ENCODE measurements at regions not wholly inside any gene's neighbourhood (a gene's known extent, or its start where the extent isn't known, plus 50 kb on each side); places are given as distances from the start of the nearest gene placed in this dataset.
"Not testable (repeated sequence)": the region's sequence is repeated elsewhere in the genome, so short reads cannot be mapped to it uniquely, and the experiment has no call there.

DNA sequence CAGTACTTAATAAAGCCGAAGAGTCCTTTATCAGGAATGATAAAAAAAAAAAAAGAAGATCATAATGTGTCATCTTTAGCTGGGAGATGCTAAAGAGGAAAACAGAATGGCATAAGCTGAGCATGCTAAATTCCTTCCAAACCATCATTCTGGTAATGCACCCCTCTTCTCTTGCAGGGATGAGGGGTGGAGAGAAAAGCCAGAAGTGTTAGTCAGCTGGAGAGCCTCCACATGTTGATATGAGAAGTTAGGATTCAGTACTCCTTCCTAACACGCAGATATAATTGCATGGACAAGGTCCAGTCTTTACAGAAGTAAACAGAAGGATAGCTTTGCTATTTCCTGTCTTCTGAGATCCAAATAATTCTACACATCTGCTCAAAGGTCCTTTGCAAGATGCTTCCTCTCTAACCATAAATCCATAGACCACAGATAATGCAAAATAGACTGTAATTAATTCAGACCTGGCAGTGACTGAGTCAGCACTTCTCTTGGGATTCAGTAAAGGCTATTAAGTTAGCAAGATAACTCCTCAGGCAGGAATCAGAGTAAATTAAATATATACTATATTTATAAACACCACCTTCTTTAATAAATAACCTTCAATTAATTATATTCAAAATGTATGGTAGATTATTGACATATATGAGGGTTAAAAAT lies 930.0 kb upstream of the KLHL29 start:
- intact Hi-C loops (cut with micrococcal nuclease) = no loop called here

DNA sequence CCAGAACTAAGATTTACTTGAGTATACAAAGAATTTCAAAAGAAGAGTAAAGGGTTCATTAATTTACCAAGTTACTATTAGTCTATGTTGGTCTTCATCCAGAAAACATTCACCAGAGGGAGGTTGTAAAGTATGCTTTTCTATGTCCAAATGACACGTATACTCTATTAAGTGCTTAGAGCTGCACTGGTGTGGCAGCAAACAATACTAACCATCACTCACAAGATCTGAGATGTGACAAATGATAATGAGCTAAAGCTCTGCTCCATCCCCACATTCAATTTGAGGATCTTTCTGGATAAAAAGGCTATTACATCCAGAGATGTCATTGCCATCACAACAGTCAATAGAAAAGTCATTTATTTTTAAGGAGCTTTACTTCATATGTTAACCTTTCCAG lies 926.5 kb upstream of the KLHL29 start:
- intact Hi-C loops (cut with micrococcal nuclease) = no loop called here

DNA sequence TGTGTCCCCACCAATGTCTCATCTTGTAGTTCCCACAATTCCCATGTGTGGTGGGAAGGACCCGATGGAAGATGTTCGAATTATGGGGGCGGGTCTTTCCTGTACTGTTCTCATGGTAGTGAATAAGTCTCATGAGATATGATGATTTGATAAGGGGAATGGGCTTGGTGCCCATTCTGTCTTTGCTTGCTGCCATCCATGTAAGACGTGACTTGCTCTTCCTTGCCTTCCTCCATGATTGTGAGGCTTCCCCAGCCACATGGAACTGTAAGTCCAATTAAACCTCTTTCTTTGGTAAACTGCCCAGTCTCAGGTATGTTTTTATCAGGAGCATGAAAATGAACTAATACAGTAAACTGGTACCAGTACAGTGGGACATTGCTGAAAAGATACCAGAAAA lies 909.9 kb upstream of the KLHL29 start:
- intact Hi-C loops (cut with micrococcal nuclease) = not testable (repeated sequence)

DNA sequence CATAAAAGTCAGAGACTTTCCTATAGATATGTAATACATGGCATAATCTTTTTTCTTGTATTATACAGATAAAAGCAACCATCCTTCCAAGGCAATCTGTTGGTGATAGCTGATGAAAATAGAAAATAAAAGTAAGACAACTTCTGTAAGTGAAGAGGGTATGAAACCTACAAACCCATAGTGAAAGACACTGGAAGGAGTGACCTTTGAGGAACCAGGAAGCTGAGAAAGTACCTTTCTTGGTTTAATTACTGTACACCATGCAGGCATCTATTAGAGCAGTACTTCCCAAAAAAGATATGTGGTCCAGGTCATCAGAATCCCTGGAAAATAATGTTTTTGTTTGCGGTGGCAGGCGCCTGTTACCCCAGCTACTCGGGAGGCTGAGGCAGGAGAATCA lies 906.6 kb upstream of the KLHL29 start:
- intact Hi-C loops (cut with micrococcal nuclease) = no loop called here

DNA sequence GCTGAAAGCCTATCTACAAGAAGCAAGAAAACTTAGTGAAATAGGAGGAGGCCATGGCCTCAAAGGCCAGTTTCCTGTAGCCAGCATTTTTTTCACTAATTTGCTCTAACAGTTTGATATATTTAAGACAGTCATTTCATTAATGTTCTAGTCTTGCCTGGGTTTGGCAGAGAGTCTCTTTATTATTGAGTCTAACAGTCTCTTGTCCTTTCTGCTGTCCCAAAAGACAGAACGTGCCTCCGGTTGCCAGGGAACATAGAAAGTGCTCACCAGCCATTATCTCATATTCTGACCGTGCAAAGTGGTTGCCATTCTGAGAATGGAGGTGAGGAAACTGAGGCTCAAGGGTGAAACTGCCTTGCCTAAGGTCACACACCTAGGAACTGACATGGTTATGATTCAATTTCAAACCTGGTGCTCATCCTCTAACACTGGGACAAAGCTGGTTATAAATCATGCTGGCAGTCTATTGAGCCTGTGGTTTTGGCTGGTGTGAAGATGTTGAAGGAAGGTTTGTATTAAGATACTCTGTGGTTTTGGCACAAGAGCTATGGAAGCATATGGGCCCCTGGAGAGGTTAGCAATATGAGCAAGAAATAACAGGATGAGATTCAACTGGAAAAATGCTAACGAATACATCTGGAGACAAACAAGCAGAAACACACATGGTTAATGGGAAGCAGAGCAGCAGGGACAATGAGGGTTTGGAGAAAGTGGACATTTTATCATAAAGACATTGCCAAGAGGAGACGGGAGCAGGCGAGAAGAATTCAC lies 903.3 kb upstream of the KLHL29 start:
- intact Hi-C loops (cut with micrococcal nuclease) = no loop called here

DNA sequence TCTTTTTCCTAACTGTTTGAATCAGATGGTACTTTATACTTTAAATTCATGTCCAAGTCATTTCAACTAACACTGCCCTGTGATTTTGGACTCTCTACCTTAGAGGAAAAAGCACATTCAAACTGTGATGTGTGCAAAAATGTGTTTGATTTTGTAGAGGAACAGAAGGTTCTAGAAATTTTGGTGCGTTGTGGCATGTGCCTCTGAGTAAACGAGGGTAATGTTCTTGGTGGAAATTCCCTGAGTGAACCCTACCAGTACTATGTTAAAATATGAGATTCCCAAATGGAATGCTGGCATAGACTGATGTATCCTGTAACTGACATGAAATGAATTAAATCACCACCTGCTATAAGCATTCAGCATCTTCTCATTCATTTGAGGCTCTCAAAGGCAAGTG lies 901.9 kb upstream of the KLHL29 start:
- intact Hi-C loops (cut with micrococcal nuclease) = no loop called here

DNA sequence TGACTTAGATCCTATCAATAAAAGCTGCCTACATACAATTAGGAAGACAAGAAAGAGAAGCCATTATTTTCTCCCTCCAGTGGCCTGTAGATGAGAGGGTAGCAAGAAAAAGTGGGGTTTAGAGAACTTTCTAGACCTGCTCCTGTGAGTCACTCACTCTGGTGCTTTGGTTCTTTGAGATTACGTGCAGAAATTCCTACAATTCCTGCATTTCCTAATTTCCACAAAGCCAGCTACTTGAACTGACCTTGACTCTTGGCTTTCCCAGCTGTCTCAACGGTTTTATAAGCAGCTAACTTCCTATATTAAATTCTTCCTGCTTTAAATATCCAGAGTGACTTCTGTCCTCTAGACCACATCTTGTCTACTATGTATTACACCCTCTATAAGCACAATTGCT lies 899.5 kb upstream of the KLHL29 start:
- intact Hi-C loops (cut with micrococcal nuclease) = no loop called here

DNA sequence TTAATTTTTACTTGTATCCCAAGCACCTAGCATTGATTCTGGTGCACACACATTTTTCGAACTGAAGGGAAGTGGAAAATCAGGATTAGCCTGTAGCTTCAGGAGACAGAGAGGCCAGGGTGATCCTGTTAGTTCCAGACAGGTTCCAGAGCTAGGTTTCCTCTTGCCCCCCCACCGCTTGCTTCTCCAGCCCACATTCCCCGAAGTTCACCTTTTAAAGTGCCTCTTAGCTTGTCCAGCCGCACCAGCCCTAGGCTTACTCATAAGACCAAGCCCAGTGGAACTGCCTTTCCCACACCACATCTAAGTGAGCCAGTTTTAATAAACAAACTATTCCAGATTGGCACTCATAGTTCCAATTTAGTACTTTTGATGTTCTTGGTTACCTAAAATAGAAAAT lies 898.6 kb upstream of the KLHL29 start:
- intact Hi-C loops (cut with micrococcal nuclease) = no loop called here

DNA sequence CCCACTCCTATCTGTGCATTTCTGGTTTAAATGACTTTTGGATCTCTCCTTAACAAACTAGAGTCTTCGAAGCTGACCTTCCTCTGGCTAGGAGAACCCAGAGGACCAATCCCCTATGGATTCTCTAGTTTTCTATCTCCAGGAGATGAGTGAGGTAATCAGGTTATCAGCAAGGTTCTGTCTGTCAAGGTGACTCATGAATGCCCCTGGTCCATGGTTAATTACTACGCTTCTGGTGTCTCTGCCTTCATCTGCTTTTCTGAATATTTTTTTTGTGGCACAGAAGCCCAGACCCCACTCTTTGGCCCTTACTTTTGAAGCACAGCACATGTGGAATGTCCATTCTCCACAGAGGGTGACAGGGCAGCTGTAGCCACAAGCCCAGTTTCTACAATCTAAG lies 897.9 kb upstream of the KLHL29 start:
- intact Hi-C loops (cut with micrococcal nuclease) = no loop called here

DNA sequence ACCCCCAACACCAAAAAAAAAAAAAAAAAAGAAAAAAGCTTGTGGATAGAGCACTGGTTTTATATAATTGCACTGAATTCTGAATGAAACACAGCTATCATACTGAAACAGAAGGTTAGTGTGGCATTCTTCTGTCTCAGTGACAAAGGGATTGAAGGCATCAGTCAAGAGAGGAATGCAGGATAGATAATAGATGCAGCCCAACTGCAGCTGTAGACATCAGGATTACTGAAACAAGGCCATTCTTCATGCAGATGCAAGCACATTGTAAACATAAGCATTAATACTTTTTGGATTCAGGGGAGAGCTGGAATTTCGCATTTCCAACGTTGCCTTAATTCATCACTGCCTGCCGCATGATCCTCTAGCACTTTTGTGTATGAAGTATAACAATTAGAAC lies 897.4 kb upstream of the KLHL29 start:
- intact Hi-C loops (cut with micrococcal nuclease) = no loop called here

DNA sequence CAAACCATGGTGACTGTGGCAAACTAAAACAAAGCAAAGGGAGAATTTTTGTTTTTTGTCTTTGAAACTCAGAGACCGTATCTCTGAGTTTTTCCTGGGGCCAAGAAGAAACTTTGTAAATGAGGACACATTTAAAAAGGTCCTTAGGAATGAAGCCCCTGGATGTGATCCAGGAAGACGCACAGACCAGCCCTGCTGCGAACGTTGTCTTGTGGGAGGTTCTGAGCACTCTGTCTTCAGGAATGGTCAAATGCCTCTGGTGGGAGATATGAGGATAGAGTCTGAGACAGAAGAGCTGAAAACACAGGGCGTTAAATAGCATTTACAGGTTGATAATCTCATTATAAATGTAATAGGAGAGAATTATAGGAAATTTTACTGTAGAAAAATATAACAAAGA lies 893.5 kb upstream of the KLHL29 start:
- intact Hi-C loops (cut with micrococcal nuclease) = no loop called here

DNA sequence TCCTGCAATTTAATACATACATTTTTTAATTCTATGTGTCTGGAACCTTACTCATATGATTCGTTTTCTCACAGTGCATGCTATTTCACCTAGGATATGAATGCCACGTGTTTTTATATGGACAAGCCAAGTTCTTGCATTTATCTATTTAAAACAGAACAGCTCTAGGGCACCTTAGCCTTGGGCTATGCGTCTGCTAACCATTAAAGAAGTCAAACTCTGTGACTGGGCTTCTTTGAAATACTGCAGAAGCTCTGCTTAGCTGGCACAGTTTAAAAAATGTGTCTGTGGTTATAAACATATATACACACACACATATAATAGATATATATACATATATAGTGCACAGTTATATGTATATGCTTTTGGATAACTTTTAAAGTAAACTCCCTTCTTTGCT lies 890.8 kb upstream of the KLHL29 start:
- intact Hi-C loops (cut with micrococcal nuclease) = no loop called here

DNA sequence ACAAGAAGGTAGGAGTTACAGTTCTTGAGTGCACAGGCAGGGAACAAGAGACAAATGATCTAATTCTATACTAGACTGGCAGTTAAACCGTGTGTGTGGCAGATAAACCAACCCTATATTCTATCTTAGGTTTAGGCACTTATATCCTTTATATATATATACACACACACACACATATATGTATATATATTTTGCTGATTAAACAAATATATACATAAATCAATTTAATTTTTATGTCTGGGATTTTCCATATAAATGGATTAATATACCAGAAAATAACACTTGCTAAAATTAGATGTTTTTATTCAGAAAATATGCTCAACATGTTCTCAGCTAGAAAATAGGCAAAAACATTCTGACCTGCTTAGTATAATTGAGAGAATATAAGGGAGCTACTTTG lies 887.9 kb upstream of the KLHL29 start:
- intact Hi-C loops (cut with micrococcal nuclease) = no loop called here

DNA sequence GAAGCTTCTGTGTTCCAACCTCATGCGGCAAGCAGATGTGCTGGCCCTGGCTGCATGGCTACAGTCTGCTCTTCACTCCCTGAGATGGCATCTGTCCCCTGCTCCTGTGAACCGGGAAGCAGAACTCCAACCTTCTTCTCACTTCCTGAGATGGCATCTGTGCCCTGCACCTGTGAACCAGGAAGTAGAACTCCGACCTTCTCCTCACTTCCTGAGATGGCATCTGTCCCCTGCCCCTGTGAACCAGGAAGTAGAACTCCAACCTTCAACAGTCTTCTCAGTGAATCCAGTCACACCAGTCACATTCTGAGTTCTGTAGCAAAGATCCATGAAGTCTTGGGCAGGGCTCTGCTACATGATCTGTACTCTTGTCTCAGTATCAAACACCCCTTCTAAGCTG lies 887.2 kb upstream of the KLHL29 start:
- intact Hi-C loops (cut with micrococcal nuclease) = no loop called here

DNA sequence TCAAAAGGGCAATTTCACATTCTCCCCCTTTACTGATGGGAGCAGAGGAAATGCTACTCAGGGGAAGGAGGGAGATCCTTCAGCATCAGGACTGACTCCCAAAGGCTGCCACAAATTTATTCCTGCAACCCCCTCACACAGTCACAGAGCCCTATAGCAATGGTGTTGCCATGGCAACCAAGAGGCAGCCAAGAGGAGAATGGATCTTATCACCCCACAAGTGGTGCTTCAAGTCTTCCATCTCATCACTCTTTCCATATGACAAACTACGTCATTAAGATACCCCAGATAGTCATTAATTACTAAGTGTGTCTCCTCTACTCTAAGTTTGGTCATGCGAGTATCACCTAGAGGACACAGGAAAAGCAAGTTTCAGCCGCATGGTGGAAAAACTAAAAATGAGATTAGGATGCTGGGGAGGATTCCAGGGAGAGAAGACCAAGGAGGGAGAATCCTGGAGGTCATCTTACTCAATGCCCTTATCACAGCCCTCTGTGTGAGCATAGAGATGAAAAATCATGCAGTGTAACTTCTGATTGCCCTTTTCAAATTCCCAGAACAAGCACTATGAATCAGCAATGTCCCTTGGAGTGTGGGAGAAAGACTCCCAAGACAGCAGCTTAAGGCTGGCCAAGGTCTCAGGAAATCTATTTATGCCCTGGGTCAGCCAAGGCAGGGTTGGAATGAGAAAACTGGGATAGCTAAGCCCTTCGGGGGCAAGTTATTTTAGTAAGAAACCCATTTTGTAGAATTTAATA lies 885.7 kb upstream of the KLHL29 start:
- intact Hi-C loops (cut with micrococcal nuclease) = no loop called here

DNA sequence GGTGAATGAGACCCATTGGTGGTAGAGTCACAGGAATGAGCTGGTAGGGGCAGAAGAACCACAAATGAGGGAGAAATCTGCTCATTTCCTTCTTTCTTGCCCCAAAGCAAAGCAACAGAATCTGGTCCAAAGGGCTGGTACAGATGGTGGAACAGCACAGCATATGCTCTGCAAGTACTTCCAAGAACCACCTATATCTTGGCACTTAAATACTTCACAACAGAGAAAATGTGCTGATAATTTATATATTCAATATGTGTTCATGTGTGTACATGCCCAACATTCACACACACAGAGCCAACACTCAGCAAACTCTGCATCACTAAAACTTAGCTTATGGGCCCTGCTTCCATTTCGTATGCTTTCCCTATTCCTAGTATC lies 884.4 kb upstream of the KLHL29 start:
- intact Hi-C loops (cut with micrococcal nuclease) = no loop called here

DNA sequence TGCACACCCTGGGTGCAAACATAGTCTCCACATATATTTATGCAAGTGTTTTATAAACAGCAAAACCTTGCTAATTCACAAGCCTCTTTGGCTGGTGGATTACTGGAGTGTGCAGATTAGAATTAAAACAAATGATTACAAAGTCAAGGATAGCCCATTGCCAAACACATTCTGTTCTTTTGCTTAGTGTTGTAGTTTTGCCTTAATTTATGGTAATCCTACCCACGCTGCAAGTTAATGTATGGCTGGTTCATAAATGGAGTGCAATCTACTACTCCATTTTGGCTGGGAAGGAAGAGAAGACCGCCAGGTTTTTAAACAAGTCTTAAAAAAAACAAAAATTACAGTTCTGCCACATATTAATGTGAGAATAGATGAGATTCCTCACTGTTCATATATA lies 883.1 kb upstream of the KLHL29 start:
- intact Hi-C loops (cut with micrococcal nuclease) = no loop called here

DNA sequence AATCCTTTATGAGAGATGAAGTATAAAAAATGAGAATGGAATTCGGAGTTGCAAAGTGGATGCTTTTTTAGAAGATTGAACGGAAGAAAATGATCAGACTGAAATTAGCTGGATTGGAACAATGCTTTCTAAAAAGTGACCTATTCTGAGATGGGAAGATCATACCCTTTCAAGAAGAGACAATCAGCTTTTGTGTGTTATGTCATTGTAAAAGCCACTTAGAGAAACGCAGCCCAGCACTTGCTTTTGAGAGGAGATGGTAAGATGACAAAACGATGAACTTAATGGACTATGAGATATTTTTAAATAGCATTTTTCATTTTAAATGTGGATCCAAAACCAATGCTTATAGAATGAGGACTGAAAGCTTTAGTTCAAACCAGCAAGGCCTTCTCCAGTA lies 871.4 kb upstream of the KLHL29 start:
- intact Hi-C loops (cut with micrococcal nuclease) = no loop called here

DNA sequence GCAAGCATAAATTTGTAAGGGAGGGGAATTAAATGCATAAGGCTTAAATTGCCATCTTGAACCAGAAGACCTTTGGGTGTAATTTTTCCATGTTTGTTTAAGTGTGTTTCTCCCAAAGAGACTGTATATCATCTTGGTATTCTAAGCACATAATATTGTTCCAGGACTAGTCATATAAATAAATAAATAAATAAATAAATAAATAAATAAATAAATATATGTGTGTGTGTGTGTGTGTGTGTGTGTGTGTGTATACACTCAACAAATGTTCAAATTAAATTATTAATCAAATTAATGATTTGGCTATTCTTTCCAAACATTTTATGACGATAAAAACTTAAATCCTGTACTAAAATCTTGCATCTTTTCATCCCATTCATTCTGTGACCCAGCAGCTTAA lies 867.8 kb upstream of the KLHL29 start:
- intact Hi-C loops (cut with micrococcal nuclease) = no loop called here

DNA sequence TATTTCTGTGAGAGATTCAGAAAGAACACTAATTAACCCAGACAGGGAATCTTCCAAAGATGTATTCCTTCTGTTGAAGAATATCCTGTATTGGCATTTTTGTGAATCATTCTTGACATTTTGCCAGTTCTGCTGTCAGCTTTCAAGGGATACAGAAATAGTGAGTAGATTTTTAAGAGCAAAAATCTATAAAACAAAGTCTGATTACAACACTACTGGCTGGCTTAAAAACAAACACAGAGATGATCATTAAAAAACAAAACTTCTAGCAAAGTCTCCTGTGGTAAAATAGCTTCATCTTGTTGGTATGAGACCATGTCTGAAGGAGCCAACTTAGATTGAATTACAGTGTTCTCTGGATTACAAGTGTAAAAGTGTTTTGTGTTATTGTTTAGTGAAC lies 866.3 kb upstream of the KLHL29 start:
- intact Hi-C loops (cut with micrococcal nuclease) = no loop called here

DNA sequence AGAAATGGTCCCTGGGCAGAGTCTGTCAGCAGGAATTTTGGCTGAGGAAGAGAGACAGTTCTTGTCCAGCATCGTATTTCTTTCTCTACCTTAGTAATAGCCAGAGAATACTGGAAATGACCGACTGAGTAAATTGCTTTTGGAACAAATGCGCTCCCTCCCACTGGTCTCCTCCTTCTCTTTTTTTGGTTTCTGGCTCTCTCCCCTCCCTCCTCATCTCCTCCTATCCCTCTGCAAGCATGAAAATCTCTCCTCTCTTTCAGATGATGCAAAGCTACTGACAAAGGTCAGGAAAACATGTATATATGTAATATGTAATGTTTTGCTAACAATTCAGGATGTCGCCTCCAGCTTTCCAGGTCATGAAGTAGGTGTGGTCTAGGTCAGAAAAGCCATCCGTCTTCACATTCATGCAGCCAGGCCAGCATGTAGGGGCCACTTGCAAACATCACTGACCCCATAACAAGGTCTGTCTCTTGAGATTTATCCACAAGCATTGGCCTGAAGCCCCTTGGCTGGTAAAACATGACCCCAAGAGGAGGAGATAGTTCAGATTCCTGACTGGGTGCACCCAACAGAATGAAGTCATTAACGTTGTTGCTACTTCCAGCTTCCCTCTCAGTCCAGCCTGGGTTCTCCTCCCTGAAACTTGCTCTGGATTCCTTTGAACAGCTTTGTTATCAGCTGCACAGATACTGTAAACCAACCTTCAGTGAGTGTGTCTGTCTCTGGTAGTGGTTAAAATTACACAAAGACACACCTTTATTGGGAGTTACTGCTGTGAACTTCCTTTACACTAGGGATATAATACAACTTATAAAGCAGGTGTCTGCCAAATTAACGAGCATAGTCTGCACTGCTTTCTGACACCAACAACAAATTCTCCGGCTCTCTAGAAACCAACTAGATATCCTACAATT lies 864.4 kb upstream of the KLHL29 start:
- intact Hi-C loops (cut with micrococcal nuclease) = no loop called here

DNA sequence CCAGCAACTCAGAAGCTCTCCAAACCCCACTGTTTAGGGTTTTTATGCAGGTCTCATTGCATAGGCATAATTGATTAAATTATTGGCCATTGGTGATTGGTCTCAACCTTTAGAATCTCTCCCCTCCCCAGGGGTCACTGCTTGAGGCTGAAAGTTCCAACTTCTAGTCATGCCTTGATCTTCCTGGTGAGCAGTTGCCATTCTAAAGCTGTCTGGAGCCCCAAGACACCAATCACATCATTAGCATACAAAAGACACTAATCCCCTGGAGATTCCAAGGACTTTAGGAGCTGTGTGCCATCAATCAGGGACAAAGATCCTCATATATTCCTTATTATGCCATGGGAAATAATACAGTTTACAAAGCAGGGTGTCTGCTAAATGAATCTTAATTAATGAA lies 863.4 kb upstream of the KLHL29 start:
- intact Hi-C loops (cut with micrococcal nuclease) = no loop called here
